CD14-positive monocyte (primary cell): ENCODE measurements at regions not wholly inside any gene's neighbourhood (a gene's known extent, or its start where the extent isn't known, plus 50 kb on each side); places are given as distances from the start of the nearest gene placed in this dataset.

ENCODE experiments used
- DNase-seq, 3 donors: peaks; one replicate each; pipeline ENCODE4 v3.0.0-alpha.2; 2011 to 2022
- H2AFZ ChIP-seq: 2 replicates; pipeline ENCODE4 v1.6.0; 2012; ENCODE audit warnings: mild to moderate bottlenecking, low read depth, low read length, inconsistent platforms; ENCODE audit not compliant: insufficient read depth, poor library complexity, severe bottlenecking
- H3K27ac ChIP-seq, 2 donors: 1 replicate in 1 of 2; 2 replicates in 1 of 2; pipeline ENCODE4 v1.5.1; 2012 to 2013; ENCODE audit warnings: low read length in 2 of 2, control low read depth in 1 of 2, inconsistent platforms in 1 of 2, low read depth in 1 of 2, mild to moderate bottlenecking in 1 of 2
- H3K27me3 ChIP-seq, 2 donors: one replicate each; pipeline versions ENCODE4 v1.6.0 to v1.6.1; 2011 to 2013; ENCODE audit warnings: low read length in 2 of 2; ENCODE audit not compliant: control insufficient read depth in 2 of 2, insufficient read depth in 2 of 2
- H3K36me3 ChIP-seq, 2 donors: replicated peaks in 1 of 2; 1 replicate in 1 of 2; 2 replicates in 1 of 2; pipeline versions ENCODE4 v1.5.1 to v1.6.1; 2012 to 2013; ENCODE audit warnings: low read length in 2 of 2, control low read depth in 1 of 2, inconsistent platforms in 1 of 2, mild to moderate bottlenecking in 1 of 2; ENCODE audit not compliant: insufficient read depth in 2 of 2, control insufficient read depth in 1 of 2
- H3K4me1 ChIP-seq, 2 donors: 1 replicate in 1 of 2; 2 replicates in 1 of 2; pipeline versions ENCODE4 v1.5.1 to v1.6.1; 2012 to 2013; ENCODE audit warnings: low read length in 2 of 2, control low read depth in 1 of 2, inconsistent platforms in 1 of 2, mild to moderate bottlenecking in 1 of 2, moderate library complexity in 1 of 2; ENCODE audit not compliant: insufficient read depth in 2 of 2, control insufficient read depth in 1 of 2
- H3K4me2 ChIP-seq: replicated peaks from 2 replicates; pipeline ENCODE3; 2012; ENCODE audit warnings: low read length, moderate library complexity, mild to moderate bottlenecking; ENCODE audit not compliant: poor library complexity, severe bottlenecking; ENCODE audit errors: extremely low read depth
- H3K4me3 ChIP-seq, 3 experiments: fragments of 200-600 bp in 1 of 3; sonication (generic) in 1 of 3; replicated peaks in 1 of 3; 1 replicate in 2 of 3; 2 replicates in 1 of 3; pipeline ENCODE4 v1.5.1; 2011 to 2013; ENCODE audit warnings: low read length in 3 of 3, mild to moderate bottlenecking in 3 of 3, control low read depth in 2 of 3, low read depth in 2 of 3, inconsistent platforms in 1 of 3, moderate library complexity in 1 of 3
- H3K79me2 ChIP-seq: 2 replicates; pipeline ENCODE4 v1.6.0; 2012; ENCODE audit warnings: mild to moderate bottlenecking, control low read depth, inconsistent platforms, low read length, moderate library complexity; ENCODE audit not compliant: insufficient read depth
- H3K9ac ChIP-seq: 2 replicates; pipeline ENCODE4 v1.6.0; 2017; ENCODE audit warnings: low read length, mild to moderate bottlenecking; ENCODE audit not compliant: insufficient read depth, poor library complexity, severe bottlenecking
- H3K9me3 ChIP-seq, 2 donors: replicated peaks in 1 of 2; 1 replicate in 1 of 2; 2 replicates in 1 of 2; pipeline versions ENCODE4 v1.5.1 to v1.6.1; 2012 to 2013; ENCODE audit warnings: low read length in 2 of 2, control low read depth in 1 of 2; ENCODE audit not compliant: control insufficient read depth in 1 of 2, insufficient read depth in 1 of 2
- H4K20me1 ChIP-seq: 2 replicates; pipeline ENCODE4 v1.6.0; 2012; ENCODE audit warnings: mild to moderate bottlenecking, low read length, control low read depth, moderate library complexity; ENCODE audit not compliant: insufficient read depth
- H3K27ac Mint-ChIP-seq, 7 donors: one replicate each; pipeline ENCODE4 v1.8.0; 2020; ENCODE audit warnings: mild to moderate bottlenecking in 7 of 7, mixed read lengths in 7 of 7, moderate library complexity in 6 of 7, inconsistent platforms in 2 of 7
- H3K27me3 Mint-ChIP-seq, 3 donors: one replicate each; pipeline ENCODE4 v1.8.0; 2021 to 2022; ENCODE audit warnings: low read depth in 3 of 3, mild to moderate bottlenecking in 3 of 3, mixed read lengths in 3 of 3, moderate library complexity in 3 of 3, inconsistent platforms in 1 of 3
- H3K36me3 Mint-ChIP-seq, 2 donors: one replicate each; pipeline ENCODE4 v1.8.0; 2020; ENCODE audit warnings: mixed read lengths in 2 of 2, inconsistent platforms in 1 of 2, mild to moderate bottlenecking in 1 of 2
- H3K4me1 Mint-ChIP-seq: one replicate; pipeline ENCODE4 v1.8.0; 2020; ENCODE audit warnings: mild to moderate bottlenecking, mixed read lengths
- H3K4me3 Mint-ChIP-seq, 2 donors: one replicate each; pipeline ENCODE4 v1.8.0; 2020; ENCODE audit warnings: mild to moderate bottlenecking in 2 of 2, mixed read lengths in 2 of 2, moderate library complexity in 1 of 2
- H3K9me3 Mint-ChIP-seq, 7 donors: one replicate each; pipeline ENCODE4 v1.8.0; 2020 to 2022; ENCODE audit warnings: mixed read lengths in 7 of 7, mild to moderate bottlenecking in 6 of 7, moderate library complexity in 6 of 7, inconsistent platforms in 2 of 7
- CTCF ChIP-seq: fragments of 200-600 bp; IDR thresholded peaks from one replicate; pipeline ENCODE4 v1.8.0; 2022; ENCODE audit warnings: antibody characterized with exemption, mild to moderate bottlenecking
- WGBS: methylation state at CpG from one replicate; pipeline ENCODE4 v1.1.5; 2013; ENCODE audit warnings: missing lambda C conversion rate; ENCODE audit not compliant: insufficient coverage; 5-methylcytosine and 5-hydroxymethylcytosine counted together
- intact Hi-C, 2 donors: fragments of 100-400 bp; cut with micrococcal nuclease; formaldehyde crosslinking; loops; one replicate each; pipeline versions ENCODE4 v1.15.0 to v1.15.1; 2023

GRCh38 chr2:226275215-226275614 lies 524.4 kb downstream of the IRS1 start:
- peaks cover 0 to 6% (median 4%) of the 10 kb centered on the region in 3 donors for H3K27me3 Mint-ChIP-seq
- intact Hi-C loops, result no loop called here
- H3K27ac Mint-ChIP-seq, result no peak overlapping the region
- no CpG with 5 or more reads among the region's 1 CpG for WGBS
- no peak for DNase-seq
- no peak for TF ChIP-seq CTCF
- no peaks in the 10 kb centered on the region for H3K36me3 Mint-ChIP-seq
- no peaks in the 10 kb centered on the region for H3K36me3 ChIP-seq
- H3K4me1 ChIP-seq, result no peaks in the 10 kb centered on the region
- H3K9me3 Mint-ChIP-seq, result peaks cover 0 to 8% (median 4%) of the 10 kb centered on the region in 7 donors
- H3K27me3 ChIP-seq, result no peaks in the 10 kb centered on the region
- H3K4me1 Mint-ChIP-seq, result peaks cover 2% of the 10 kb centered on the region
- H3K4me2 ChIP-seq, result no peak overlapping the region
- no peak overlapping the region for H3K27ac ChIP-seq
- H3K9me3 ChIP-seq, result no peaks in the 10 kb centered on the region
- no peak overlapping the region for H3K4me3 ChIP-seq
- no peaks in the 10 kb centered on the region for H4K20me1 ChIP-seq
- H2AFZ ChIP-seq, result no peak overlapping the region
- H3K4me3 Mint-ChIP-seq, result no peak overlapping the region
- H3K79me2 ChIP-seq, result no peaks in the 10 kb centered on the region
- H3K9ac ChIP-seq, result no peak overlapping the region

GRCh38 chr2:226274143-226274542 lies 525.5 kb downstream of the IRS1 start:
- Mint-ChIP-seq H3K4me1 (peaks cover 2% of the 10 kb centered on the region), H3K4me3 (no peak overlapping the region), H3K27ac (no peak overlapping the region), H3K27me3 (peaks cover 2 to 7% (median 4%) of the 10 kb centered on the region in 3 donors), H3K36me3 (no peaks in the 10 kb centered on the region), H3K9me3 (peaks cover 0 to 8% (median 3%) of the 10 kb centered on the region in 7 donors)
- Histone ChIP-seq H3K4me2 (no peak overlapping the region), H3K9ac (no peak overlapping the region), H4K20me1 (no peaks in the 10 kb centered on the region), H3K27ac (no peak overlapping the region), H2AFZ (no peak overlapping the region), H3K4me3 (no peak overlapping the region), H3K27me3 (no peaks in the 10 kb centered on the region), H3K36me3 (no peaks in the 10 kb centered on the region), H3K79me2 (no peaks in the 10 kb centered on the region), H3K4me1 (no peaks in the 10 kb centered on the region), H3K9me3 (no peaks in the 10 kb centered on the region)
- intact Hi-C loops, result no loop called here
- no CpG with 5 or more reads among the region's 8 CpGs for WGBS
- DNase-seq, result no peak
- TF ChIP-seq CTCF, result no peak
